Liver (tissue), 8 donors: ENCODE measurements at regions not wholly inside any gene's neighbourhood (a gene's known extent, or its start where the extent isn't known, plus 50 kb on each side); places are given as distances from the start of the nearest gene placed in this dataset.
A peak's percentile ranks its signal among the peaks of the same experiment; 100 is the strongest.

ENCODE experiments used
- DNase-seq: peaks from one replicate; pipeline ENCODE4 v3.0.0-alpha.2; 2017; ENCODE audit warnings: low spot score
- H3K27ac ChIP-seq, 2 donors: one replicate each; pipeline ENCODE4 v1.7.0; 2013; ENCODE audit warnings: inconsistent platforms in 2 of 2, low read length in 2 of 2, control low read depth in 1 of 2, low read depth in 1 of 2, mild to moderate bottlenecking in 1 of 2
- H3K27me3 ChIP-seq, 4 donors: one replicate each; pipeline versions ENCODE4 v1.6.1 to v1.7.0; 2013; ENCODE audit warnings: low read length in 3 of 4, inconsistent platforms in 1 of 4, mild to moderate bottlenecking in 1 of 4, moderate library complexity in 1 of 4; ENCODE audit not compliant: control insufficient read depth in 4 of 4, insufficient read depth in 4 of 4
- H3K36me3 ChIP-seq, 4 donors: one replicate each; pipeline versions ENCODE4 v1.6.1 to v1.7.0; 2013; ENCODE audit warnings: low read length in 3 of 4, mild to moderate bottlenecking in 3 of 4, low read depth in 1 of 4, moderate library complexity in 1 of 4; ENCODE audit not compliant: control insufficient read depth in 4 of 4, insufficient read depth in 3 of 4
- H3K4me1 ChIP-seq, 4 donors: one replicate each; pipeline versions ENCODE4 v1.6.1 to v1.7.0; 2013; ENCODE audit warnings: low read length in 3 of 4, mild to moderate bottlenecking in 3 of 4, moderate library complexity in 1 of 4; ENCODE audit not compliant: control insufficient read depth in 4 of 4, insufficient read depth in 4 of 4
- H3K4me3 ChIP-seq, 3 donors: one replicate each; pipeline versions ENCODE4 v1.6.1 to v1.7.0; 2013; ENCODE audit warnings: low read length in 3 of 3, control low read depth in 1 of 3, low read depth in 1 of 3, mild to moderate bottlenecking in 1 of 3
- H3K9ac ChIP-seq, 2 donors: one replicate each; pipeline ENCODE4 v1.7.0; 2013; ENCODE audit warnings: low read length in 2 of 2, mild to moderate bottlenecking in 2 of 2, moderate library complexity in 2 of 2, control low read depth in 1 of 2, low read depth in 1 of 2
- H3K9me3 ChIP-seq, 4 donors: one replicate each; pipeline versions ENCODE4 v1.6.1 to v1.7.0; 2013; ENCODE audit warnings: low read length in 3 of 4; ENCODE audit not compliant: control insufficient read depth in 4 of 4
- ATF3 ChIP-seq: IDR thresholded peaks from 2 replicates; pipeline ENCODE4 v1.6.1; 2016; ENCODE audit warnings: antibody characterized with exemption
- CTCF ChIP-seq: fragments of 150-350 bp; IDR thresholded peaks from 2 replicates; pipeline ENCODE4 v1.5.1; 2017; ENCODE audit warnings: improper control_type of control experiment, low read depth, low read length; ENCODE audit not compliant: missing input control
- EGR1 ChIP-seq, 2 donors: IDR thresholded peaks; 2 replicates each; pipeline ENCODE4 v1.6.1; 2016 to 2018; ENCODE audit warnings: antibody characterized with exemption in 2 of 2, low read depth in 2 of 2
- FOXA1 ChIP-seq: IDR thresholded peaks from 2 replicates; pipeline ENCODE4 v1.6.1; 2016; ENCODE audit warnings: antibody characterized with exemption
- FOXA2 ChIP-seq: IDR thresholded peaks from 2 replicates; pipeline ENCODE4 v1.6.1; 2016; ENCODE audit warnings: antibody characterized with exemption
- GABPA ChIP-seq, 2 donors: IDR thresholded peaks in 1 of 2; conservative IDR thresholded peaks in 1 of 2; 2 replicates each; pipeline ENCODE4 v1.6.1; 2016; ENCODE audit warnings: antibody characterized with exemption in 2 of 2, mild to moderate bottlenecking in 1 of 2, moderate library complexity in 1 of 2
- HNF4A ChIP-seq, 2 donors: conservative IDR thresholded peaks; 2 replicates each; pipeline ENCODE4 v1.6.1; 2016; ENCODE audit warnings: antibody characterized with exemption in 2 of 2, mild to moderate bottlenecking in 2 of 2
- HNF4G ChIP-seq: IDR thresholded peaks from 2 replicates; pipeline ENCODE4 v1.6.1; 2016; ENCODE audit warnings: antibody characterized with exemption
- JUND ChIP-seq, 2 donors: IDR thresholded peaks; 2 replicates each; pipeline ENCODE4 v1.6.1; 2016; ENCODE audit warnings: antibody characterized with exemption in 2 of 2
- MAX ChIP-seq: IDR thresholded peaks from 2 replicates; pipeline ENCODE4 v1.6.1; 2016; ENCODE audit warnings: antibody characterized with exemption
- NR2F2 ChIP-seq: IDR thresholded peaks from 2 replicates; pipeline ENCODE4 v1.6.1; 2016; ENCODE audit warnings: antibody characterized with exemption
- RAD21 ChIP-seq, 2 donors: IDR thresholded peaks; 2 replicates each; pipeline ENCODE4 v1.6.1; 2016; ENCODE audit warnings: antibody characterized with exemption in 2 of 2, mild to moderate bottlenecking in 2 of 2
- REST ChIP-seq: IDR thresholded peaks from 2 replicates; pipeline ENCODE4 v1.6.1; 2016; ENCODE audit warnings: antibody characterized with exemption, mild to moderate bottlenecking
- RXRA ChIP-seq, 2 donors: IDR thresholded peaks; 2 replicates each; pipeline ENCODE4 v1.6.1; 2017 to 2018; ENCODE audit warnings: antibody characterized with exemption in 2 of 2, mild to moderate bottlenecking in 1 of 2
- SP1 ChIP-seq: IDR thresholded peaks from 2 replicates; pipeline ENCODE4 v1.6.1; 2018; ENCODE audit warnings: antibody characterized with exemption, mild to moderate bottlenecking
- TAF1 ChIP-seq: conservative IDR thresholded peaks from 2 replicates; pipeline ENCODE4 v1.6.1; 2016; ENCODE audit warnings: antibody characterized with exemption, mild to moderate bottlenecking
- YY1 ChIP-seq: IDR thresholded peaks from 2 replicates; pipeline ENCODE4 v1.6.1; 2016; ENCODE audit warnings: antibody characterized with exemption, mild to moderate bottlenecking
- ZBTB33 ChIP-seq: IDR thresholded peaks from 2 replicates; pipeline ENCODE4 v1.6.1; 2016; ENCODE audit warnings: antibody characterized with exemption
- WGBS: extraction: QIAGEN DNeasy Blood & Tissue Kit; methylation state at CpG from one replicate; pipeline ENCODE4 v1.1.7; 2013; 5-methylcytosine and 5-hydroxymethylcytosine counted together
- donor health status: healthy.
- donor health status: healthy.
- donor health status: healthy.
- donor health status: healthy.
- donor health status: healthy.

GRCh38 chr22:46072981-46073682 is 77.2 kb upstream of the PPARA start:
- H3K9ac ChIP-seq: peak overlapping the region; percentile 92 to 94
- H3K4me1 ChIP-seq: peaks cover 5 to 53% (median 45%) of the 10 kb centered on the region in 4 donors
- no peak for DNase-seq
- peak overlapping the region; percentile 59 to 96 (median 85) for H3K4me3 ChIP-seq
- no peaks in the 10 kb centered on the region for H3K36me3 ChIP-seq
- no peaks in the 10 kb centered on the region for H3K9me3 ChIP-seq
- peak overlapping the region; percentile 69 to 97 for H3K27ac ChIP-seq
- no peak for TF ChIP-seq NR2F2
- no peak for TF ChIP-seq ZBTB33
- no peak for TF ChIP-seq HNF4G
- no peak for TF ChIP-seq TAF1
- no peak for TF ChIP-seq RXRA (IDR thresholded peaks at IDR 0.05)
- TF ChIP-seq MAX: no peak
- TF ChIP-seq SP1: no peak
- TF ChIP-seq EGR1 (IDR thresholded peaks at IDR 0.05; ENCODE audit: low read depth in 2 of 2): no peak
- TF ChIP-seq RAD21 (IDR thresholded peaks at IDR 0.05): no peak
- no peak for TF ChIP-seq JUND (IDR thresholded peaks at IDR 0.05)
- TF ChIP-seq HNF4A (conservative IDR thresholded peaks at IDR 0.05): no peak
- TF ChIP-seq REST: no peak
- no peak for TF ChIP-seq ATF3
- TF ChIP-seq FOXA2: no peak
- no peak for TF ChIP-seq GABPA (IDR thresholded peaks at IDR 0.05 in 1 of 2, conservative IDR thresholded peaks at IDR 0.05 in 1 of 2)
- TF ChIP-seq CTCF: no peak
- no peak for TF ChIP-seq FOXA1
- no peak for TF ChIP-seq YY1
- H3K27me3 ChIP-seq: no peaks in the 10 kb centered on the region
- 8% methylated on average over 16 of the region's 16 CpGs for WGBS
